D341Med (cell line): ENCODE measurements at regions not wholly inside any gene's neighbourhood (a gene's known extent, or its start where the extent isn't known, plus 50 kb on each side); places are given as distances from the start of the nearest gene placed in this dataset.
"Not testable (repeated sequence)": the region's sequence is repeated elsewhere in the genome, so short reads cannot be mapped to it uniquely, and the experiment has no call there.

Experiments
- DNase-seq: peaks from one replicate; pipeline ENCODE4 v3.0.0; 2012; ENCODE audit warnings: low spot score

DNA sequence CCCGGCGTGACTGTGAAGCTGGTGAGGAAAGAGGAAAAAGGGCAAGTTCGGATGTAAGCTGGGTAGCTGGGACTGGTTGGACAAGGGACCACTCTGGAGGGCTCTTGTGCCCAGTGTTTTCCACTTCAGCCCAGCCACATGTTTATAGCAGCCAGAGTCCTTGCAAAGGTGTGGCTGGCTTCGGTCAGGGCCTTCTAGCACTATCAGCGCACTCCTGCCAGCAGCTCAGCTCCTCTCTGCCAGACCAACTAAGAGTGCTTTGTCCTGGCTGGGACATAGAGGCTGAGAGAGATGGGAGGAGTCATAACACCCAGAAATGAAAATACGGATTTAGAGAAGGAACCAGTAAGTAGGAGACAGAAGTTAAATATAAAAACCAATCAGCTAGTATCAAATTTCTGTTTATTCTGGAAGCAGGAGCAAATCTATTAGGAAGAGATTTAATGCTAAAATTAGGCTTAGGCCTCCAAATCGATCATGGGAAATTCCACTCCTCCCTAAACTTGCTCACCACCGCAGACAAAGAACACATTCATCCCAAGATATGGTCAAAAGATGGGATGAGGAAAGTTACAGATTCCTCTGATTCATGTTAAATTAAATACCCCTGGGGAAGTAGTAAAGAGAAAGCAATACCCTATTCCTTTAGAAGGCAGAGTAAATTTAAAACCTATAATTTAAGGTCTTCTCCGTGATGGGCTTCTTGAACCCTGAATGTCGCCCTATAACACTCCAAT, 135.0 kb downstream of the RALA start:
- no peak for DNase-seq

DNA sequence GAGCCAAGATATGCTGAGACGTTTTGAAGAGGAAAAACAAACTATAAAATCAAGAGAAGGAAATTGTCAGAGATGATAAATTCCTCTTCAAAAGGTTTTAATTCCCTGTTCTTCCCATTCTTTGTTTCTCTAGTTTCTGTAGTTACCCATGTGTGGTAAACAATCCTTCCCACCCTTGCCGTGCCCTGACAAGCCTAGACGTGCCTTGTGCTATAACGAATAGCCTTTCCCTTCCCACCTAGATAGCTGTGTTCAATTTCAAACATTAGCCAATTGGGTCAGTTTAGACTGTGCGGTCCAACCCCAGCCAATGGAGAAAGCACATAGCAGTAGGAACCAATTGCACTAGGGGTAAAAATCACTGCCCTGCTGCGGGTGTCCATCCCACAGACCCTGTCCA, 138.1 kb downstream of the RALA start:
- DNase-seq = no peak

DNA sequence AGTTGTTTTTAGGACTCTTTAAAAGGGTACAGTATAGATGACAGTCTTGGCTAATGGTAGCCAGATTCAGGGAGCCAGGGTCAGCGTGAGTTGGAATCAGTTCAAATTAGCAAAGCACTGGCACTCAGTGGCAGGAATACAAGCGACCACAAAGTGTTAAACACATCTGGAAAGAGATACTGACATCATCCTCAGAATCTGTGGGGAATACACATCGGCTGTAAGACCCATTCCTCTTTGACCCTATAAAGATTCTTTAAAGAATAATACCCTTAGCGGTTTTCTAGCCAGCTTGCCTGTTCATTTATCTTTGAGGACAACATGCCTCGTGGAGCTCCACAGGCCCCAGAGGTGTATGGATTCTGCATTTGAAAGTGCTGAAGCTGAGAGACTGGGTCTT, 139.1 kb downstream of the RALA start:
- not testable (repeated sequence) for DNase-seq

DNA sequence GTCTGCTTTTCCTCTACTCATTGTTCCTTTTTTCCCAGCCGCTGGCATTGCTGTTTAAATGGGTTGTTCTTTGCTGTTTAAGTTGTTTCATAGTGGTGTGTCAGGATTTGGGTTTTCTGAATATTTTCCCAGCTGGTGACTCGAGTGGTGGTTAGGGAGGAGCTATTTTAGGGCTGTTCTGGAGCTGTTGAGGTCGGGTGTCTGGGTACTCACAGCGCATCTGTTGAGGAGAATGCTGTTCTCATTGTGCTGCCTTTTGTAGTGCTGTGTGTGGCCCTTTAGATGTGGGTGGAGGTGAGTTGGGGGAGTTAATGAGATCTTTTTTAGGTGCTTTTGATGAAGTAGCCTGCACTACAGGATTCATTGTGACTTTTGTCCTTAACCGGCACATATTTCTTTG, 139.5 kb downstream of the RALA start:
- not testable (repeated sequence) for DNase-seq

DNA sequence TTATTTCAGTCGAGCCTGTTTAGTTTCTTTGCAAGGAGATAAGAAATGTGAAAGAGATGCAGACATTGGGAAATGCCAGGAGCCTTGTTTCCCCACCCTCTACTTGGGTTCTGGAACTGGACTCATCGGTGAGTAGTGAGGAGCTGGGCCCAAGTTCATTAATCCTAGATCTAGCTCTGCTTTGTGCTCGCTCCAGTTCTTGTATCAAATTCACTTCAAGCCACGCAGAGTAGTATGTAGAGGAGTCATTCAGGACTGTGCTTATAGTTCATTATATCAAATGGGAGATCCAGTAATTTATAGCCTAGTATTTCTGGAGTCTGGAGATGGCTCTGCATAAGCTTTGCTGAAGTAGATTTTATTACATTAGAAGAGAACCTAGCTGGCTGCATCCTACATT, 142.5 kb downstream of the RALA start:
- DNase-seq = not testable (repeated sequence)

DNA sequence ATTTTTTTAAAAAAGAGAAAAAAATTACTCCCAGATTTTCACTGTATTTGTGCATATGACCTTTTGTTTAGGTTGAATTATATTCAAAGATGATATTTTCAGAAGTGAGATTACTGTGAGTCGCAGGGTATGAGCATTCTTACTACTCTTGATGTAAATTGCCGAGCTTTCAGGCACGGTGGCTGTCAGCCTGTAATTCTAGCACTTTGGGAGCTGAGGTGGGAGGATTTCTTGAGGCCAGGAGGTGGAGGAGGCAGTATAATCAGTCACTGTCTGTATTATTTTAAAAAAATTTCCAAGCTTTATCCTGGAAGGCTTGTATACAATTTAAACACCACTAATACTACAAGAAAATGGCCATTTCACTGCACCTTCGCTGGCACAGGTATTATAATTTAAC, 145.1 kb downstream of the RALA start:
- DNase-seq = not testable (repeated sequence)

DNA sequence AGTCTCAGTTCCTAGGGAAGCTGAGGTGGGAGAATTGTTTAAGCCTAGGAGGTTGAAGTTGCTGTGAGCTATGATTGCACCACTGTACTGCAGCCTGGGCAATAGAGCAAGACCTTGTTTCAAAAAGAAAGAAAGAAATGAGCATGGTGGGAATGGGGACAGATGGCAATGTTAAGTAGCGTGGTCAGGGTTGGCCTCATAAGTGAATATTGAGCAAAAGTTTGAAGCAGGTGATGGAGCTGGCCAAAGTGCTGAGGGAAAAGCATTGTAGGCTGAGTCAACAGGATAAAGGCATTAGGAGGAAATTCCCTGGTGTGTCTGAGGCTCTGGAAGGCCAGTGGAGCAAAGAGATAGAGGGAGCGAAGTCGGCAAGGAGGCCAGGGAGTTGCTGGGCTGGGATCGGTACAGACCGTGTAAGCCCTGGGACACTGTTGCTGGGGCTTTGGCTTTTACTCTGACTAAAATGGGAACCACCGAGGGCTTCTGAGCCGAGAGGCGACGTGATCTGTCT, 151.0 kb downstream of the RALA start:
- not testable (repeated sequence) for DNase-seq

DNA sequence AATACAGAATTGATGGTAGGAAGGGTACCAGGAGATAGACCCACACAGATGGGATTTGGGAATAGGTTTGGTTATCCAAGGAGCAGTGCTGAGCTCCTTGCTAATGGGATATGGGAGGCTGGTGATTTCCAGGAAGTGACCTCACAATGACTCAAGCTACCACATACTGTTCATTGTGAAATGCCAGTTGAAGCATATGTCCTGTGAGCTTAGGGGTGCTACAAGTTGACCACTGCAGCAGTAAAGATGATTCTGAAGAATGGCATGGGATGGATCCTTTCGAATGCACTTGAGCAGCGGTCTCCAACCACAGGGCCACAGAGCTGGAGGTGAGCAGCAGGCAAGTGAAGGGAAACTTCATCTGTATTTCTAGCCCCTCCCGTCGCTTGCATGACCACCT, 158.2 kb downstream of the RALA start:
- not testable (repeated sequence) for DNase-seq

DNA sequence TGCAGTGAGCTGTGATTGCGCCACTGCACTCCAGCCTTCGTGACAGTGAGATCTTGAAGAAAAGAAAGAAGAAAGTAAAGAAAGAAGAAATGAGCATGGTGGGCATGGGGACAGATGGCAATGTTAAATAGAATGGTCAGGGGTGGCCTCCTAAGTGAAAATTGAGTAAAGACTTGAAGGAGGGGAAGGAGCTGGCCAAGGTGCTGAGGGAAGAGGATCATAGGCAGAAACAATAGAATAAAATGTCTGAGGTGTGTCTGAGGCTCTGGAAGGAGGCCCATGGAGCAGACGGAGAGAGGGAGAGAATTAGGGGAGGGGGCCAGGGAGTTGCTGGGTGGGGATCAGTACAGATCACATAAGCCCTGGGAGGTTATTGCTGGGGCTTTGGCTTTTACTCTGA, 163.1 kb downstream of the RALA start:
- DNase-seq = not testable (repeated sequence)

DNA sequence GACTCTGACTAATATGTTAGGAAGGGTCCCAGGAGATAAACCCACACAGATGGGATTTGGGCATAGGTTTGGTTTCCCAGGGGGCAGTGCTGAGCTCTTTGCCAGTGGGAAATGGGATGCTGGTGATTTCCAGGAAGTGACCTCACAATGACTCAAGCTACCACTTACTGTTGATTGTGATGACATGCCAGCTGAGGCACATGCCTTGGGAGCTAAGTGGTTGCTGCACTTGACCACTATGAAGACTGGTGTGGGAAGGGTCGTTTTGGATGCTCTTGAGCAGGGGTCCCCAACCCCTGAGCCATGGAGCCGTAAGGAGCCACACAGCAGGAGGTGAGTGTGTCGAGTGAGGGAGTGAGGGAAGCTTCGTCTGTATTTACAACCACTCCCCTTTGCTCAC, 159.0 kb upstream of the CDK13 start:
- not testable (repeated sequence) for DNase-seq

DNA sequence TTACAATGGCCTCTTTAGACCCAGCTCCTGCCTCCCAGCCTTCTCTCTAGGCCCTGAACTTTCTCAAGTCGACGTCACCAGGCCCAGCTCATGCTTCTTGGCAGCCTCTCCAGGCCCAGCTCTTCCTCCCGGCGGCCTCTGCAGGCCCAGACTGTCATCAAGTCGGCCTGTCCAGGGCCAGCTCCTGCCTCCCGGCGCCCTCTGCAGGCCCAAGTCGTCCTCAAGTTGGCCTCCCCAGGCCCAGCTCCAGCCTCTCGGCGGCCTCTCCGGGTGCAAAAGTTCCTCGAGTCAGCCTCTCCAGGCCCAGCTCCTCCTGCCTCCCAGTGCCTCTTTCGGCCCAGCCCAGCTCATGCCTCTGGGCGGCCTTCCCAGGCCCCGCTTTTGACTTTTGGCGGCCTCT, 158.1 kb upstream of the CDK13 start:
- not testable (repeated sequence) for DNase-seq

DNA sequence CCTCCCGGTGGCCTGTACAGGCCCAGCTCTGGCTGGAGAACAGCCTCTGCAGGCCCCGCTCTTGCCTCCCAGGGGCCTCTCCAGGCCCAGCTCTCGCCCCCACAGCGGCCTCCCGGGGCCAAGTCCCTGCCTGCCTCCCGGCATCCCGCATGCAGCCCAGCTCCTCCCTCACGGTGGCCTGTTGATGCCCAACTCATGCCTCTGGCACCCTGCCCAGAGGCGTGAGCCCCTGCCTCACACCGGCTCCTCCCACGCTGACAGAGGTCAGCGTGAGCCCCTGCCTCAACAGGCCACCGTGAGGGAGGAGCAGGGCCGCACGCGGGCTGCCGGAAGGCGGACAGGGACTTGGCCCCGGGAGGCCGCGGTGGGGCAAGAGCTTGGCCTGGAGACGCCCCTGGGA, 157.0 kb upstream of the CDK13 start:
- not testable (repeated sequence) for DNase-seq

DNA sequence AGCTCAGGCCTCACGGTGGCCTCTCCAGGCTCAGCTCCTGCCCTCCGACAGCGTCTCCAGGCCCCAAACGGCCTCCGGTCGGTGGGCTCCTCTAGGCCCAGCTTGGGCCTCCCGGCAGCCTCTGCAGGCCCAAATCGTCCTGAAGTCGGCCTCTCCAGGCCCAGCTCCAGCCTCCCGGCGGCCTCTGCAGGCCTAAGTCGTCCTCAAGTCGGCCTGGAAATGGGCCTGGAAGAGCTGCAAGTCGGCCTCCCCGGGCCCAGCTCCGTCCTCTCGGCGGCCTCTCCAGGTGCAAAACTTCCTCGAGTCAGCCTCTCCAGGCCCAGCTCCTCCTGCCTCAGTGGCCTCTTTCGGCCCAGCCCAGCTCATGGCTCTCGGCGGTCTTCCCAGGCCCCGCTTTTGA, 156.2 kb upstream of the CDK13 start:
- DNase-seq = not testable (repeated sequence)

DNA sequence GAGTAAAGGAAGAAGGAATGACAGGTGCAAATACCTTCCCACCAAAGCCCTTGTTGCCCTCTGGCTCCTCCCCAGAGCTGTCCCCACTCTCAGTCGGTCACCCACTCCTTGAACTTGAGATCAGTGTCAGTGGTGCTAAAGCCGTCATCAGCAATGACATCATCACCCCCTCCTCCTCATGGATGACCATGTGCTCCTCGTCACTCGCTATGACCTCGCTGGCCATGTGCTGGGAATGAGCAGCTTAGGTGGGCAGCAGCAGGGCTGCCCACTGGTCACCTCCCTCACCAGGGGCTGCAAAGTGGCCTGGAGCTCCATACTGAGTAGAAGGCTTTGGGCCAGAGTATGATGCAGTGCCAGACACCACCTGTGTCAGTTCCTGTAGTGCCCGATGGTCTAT, 153.1 kb upstream of the CDK13 start:
- DNase-seq = not testable (repeated sequence)

DNA sequence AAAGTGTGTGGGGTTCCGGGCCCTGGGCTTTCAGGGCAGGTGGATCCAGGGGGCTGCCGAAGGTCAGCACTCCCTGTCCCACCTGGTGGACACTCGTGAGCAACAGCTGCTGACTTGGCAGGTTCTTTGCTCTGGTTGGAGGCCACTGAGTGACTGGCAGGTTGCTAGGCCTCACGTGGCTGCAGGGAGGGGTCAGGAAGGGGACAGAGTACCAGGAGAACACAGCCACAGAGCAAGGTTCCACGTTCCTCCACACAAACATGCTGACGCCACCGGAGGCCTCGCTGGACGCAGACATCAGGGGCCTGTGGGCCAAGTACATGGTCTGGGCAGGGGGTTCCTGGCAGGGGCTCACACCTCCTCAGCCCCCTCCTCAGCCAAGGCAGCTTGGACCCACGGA, 152.0 kb upstream of the CDK13 start:
- not testable (repeated sequence) for DNase-seq

DNA sequence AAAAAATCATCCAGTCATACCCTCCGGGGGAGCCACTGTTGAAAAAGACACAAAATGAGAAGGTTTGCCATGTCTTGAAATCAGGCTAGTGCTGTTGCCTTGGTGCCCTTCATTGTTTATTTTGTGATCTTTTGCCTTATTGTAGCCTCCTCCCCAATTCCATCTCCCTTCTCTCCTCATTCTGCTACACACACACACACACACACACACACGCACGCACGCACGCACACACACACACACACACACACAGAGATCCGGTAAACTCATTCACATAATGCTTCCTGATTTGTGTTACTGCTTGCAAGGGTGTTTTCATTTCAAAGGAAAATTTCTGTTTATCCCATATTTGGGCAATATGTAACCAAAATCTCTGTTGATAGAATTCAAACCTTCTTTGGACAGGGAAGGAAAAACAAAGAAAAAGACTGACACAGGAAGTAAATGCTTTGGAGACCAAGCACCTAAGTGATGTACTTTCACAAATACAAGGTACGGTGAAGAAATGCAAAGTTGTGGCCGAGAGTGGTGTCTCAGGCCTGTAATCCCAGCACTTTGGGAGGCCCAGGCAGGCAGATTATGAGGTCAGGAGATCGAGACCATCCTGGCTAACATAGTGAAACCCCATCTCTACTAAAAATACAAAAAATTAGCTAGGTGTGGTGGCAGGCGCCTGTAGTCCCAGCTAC, 141.1 kb upstream of the CDK13 start:
- DNase-seq = no peak

DNA sequence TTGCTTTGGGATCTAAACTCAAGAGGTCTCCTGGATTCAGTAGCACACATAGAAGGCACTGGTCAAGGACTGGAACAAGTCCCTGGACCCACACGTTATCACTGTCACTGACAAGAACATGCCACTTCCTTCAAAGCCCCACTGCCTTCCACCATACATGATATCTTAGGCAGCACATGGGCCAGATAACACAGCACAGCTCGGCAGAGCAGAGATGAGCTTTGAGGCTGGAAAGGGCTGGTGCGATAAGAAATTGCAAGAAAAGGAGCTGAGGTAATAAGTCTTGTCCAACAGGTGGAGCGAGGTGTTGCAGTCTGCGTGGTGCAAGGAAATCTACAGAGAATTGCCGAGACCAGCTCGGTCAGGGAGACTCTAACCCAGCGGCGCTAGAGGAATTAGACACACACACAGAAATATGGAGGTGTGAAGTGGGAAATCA, 139.8 kb upstream of the CDK13 start:
- no peak for DNase-seq

DNA sequence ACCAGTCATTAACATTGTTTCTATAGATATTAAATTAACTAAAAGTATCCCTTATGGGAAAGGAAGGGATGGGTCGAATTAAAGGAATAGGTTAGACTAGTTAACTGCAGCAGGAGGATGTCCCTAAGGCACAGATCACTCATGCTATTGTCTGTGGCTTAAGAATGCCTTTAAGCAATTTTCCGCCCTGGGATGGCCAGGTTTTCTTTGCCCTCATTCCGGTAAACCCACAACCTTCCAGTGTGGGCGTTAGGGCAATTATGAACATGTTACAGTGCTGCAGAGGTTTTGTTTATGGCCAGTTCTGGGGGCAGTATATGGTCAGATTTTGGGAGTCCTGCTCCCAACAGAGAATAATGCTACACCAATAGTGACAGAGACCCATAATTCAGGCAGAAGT, 139.3 kb upstream of the CDK13 start:
- no peak for DNase-seq

DNA sequence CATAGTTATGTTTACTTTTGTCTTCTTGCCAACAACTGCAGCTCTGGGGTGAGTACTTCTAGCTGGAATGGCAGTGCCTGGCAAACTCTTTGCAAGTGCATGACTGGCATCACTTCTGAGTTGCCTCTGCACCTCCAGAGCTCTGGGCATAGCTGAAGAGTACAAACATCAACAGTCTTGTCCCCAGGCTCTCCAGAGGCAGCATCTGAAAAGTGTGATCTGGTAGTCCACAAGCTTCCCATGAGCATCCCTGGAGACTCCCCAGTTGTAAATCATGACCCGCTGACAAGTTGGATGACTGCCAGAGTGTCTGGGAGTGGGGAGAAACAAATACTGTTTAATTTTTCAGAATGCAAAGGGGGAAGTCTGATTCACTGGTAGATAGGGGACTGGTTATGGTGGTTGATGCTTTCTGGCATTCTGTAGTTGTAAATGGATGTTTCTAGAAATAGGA, 138.9 kb upstream of the CDK13 start:
- DNase-seq = no peak

DNA sequence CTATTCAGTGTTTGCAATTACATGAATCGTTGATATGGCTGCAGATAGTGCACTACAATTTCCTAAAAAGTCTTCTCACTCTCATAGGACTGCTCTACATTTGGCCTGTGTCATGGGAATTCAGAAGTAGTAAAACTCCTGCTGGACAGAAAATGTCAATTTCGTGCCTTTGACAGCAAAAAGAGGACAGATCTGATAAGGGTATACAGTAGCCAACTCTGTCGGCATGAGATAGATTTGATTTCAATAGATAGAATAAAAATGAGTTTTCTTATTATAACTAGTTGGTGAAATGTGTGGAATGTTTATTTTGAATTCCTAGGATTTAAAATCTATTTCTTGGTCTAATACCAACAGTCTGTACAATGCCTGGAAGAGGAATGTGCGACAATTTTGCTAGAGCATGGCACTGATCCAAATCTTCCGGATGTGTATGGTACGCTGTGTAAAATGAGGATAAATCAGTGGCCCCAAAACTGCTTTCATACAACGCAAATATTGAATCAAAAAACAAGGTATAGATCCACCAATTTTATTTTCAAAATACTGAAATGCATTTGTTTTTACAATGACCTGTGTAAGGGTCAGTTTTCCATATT, 133.5 kb upstream of the CDK13 start:
- DNase-seq = no peak

DNA sequence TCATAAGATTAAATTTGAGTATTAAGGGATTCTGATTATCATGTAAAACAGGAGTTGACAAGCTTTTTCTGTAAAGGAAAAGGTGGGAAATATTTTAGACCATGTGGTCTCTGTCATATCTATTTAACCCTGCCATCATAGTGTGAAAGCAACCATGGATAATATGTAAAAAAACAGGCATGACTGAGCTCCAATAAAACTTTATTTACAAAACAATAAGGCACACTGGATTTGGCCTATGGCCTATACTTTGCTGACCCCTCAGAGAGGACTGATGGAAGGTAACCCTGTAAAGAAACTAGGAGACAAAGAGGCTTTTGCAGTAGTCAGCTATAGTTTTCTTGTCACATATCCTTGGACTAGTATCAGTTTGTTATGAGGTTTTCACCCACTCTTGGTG, 130.5 kb upstream of the CDK13 start:
- no peak for DNase-seq

DNA sequence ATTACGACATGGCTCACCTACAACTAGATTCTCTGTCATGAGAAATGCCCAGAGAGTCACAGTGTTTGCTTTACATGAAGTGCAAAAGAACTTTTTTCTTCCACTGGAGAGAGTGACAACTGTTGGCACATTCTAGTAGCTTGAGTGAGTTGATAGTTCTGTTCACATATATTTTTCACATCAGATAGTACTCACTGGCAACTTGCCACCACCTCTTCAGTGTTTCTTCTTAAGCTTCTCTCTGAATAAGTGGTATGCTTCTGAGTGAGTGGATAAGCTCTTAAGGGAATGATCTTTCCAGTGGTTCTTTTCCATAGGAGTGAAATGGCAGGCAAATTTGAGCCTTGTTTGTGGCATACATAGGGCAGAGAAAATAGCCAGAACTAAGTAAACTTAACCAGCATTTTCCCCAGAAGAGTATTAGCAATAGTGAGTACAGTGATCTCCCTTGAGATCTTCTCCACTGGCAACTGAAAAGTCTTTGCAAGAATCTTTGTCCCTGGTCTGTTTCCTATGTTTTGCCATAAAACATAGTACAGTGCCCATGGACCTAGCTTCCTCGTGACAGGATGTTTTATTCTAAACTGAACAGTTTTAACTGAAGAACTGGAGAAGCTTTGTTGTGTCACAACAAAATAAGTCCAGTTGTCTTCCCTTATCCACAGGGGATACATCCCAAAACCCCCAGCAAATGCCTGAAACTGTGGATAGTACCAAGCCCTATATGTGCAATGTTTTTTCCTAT, 125.4 kb upstream of the CDK13 start:
- no peak for DNase-seq
